K562 (cell line): ENCODE measurements at regions not wholly inside any gene's neighbourhood (a gene's known extent, or its start where the extent isn't known, plus 50 kb on each side); places are given as distances from the start of the nearest gene placed in this dataset.
A peak's percentile ranks its signal among the peaks of the same experiment; 100 is the strongest.

Experiments used
- ATAC-seq: fragments of 200-7000 bp; cut with Tn5 transposase; 3 replicates; pipeline ENCODE4 v1.9.1; 2020; ENCODE audit warnings: moderate library complexity
- BruUV-seq: library from RNA; stranded (reverse); fragments of 400-500 nt; replicated peaks from 2 replicates; lab custom pipeline; 2021; lab: Mats Ljungman, UMichigan
- CTCF ChIA-PET: fragments of 300-600 bp; formaldehyde crosslinking; extraction: SDS; loops from one replicate; lab custom pipeline; 2021; ENCODE audit warnings: low intra/inter-chr PET ratio; lab: Yijun Ruan, JAX
- POLR2A ChIA-PET: fragments of 300-600, 350-650 bp; sonication (Branson Sonifier 250); formaldehyde crosslinking; extraction: SDS; loops from one replicate; lab custom pipeline; 2021; ENCODE audit warnings: antibody characterized with exemption, inconsistent platforms; lab: Yijun Ruan, JAX
- DNase-seq, 4 experiments: peaks; one replicate each; pipeline versions ENCODE4 v3.0.0 to v3.0.0-alpha.2; 2011 to 2018; ENCODE audit warnings: low spot score in 3 of 4, mixed read lengths in 3 of 4; ENCODE audit errors: extremely low read depth in 1 of 4
- FAIRE-seq: peaks from 2 replicates; lab custom pipeline; 2011; peaks lifted over from hg19 to GRCh38; lab: Jason Lieb, UNC
- H2AFZ ChIP-seq: 2 replicates; pipeline ENCODE4 v1.6.0; 2011; ENCODE audit warnings: low read depth, low read length, control low read depth, inconsistent platforms
- H3K27ac ChIP-seq: fragments of 200-600 bp; 3 replicates; pipeline ENCODE4 v1.8.0; 2011; ENCODE audit warnings: low read depth, mild to moderate bottlenecking, control low read depth, inconsistent platforms, low read length, moderate library complexity, mixed read lengths; ENCODE audit errors: extremely low read depth
- H3K27me3 ChIP-seq, 2 experiments: fragments of 300-600 bp in 1 of 2; 2 replicates in 1 of 2; 3 replicates in 1 of 2; pipeline versions ENCODE4 v1.6.0 to v1.8.0; 2011; ENCODE audit warnings: inconsistent platforms in 2 of 2, low read length in 2 of 2, mild to moderate bottlenecking in 1 of 2, mixed read lengths in 1 of 2, moderate library complexity in 1 of 2; ENCODE audit not compliant: control insufficient read depth in 2 of 2, insufficient read depth in 2 of 2
- H3K36me3 ChIP-seq: fragments of 300-600 bp; 3 replicates; pipeline ENCODE4 v1.8.0; 2011; ENCODE audit warnings: mild to moderate bottlenecking, low read length, inconsistent platforms; ENCODE audit not compliant: control insufficient read depth, insufficient read depth
- H3K4me1 ChIP-seq, 2 experiments: fragments of 200-600 bp in 1 of 2; replicated peaks in 1 of 2; 2 replicates in 1 of 2; 3 replicates in 1 of 2; pipeline versions ENCODE4 v1.5.1 to v1.8.0; 2011; ENCODE audit warnings: inconsistent platforms in 2 of 2, low read length in 2 of 2, mild to moderate bottlenecking in 1 of 2, mixed read lengths in 1 of 2, moderate library complexity in 1 of 2; ENCODE audit not compliant: control insufficient read depth in 2 of 2, insufficient read depth in 2 of 2
- H3K4me2 ChIP-seq: 2 replicates; pipeline ENCODE4 v1.6.1; 2011; ENCODE audit warnings: low read length, control low read depth, inconsistent platforms, mixed read lengths; ENCODE audit not compliant: insufficient read depth
- H3K4me3 ChIP-seq: fragments of 200-600 bp; sonication (generic), shearing (Covaris generic); 2 replicates; pipeline ENCODE4 v1.5.1; 2016; ENCODE audit warnings: control low read depth, inconsistent platforms
- H3K79me2 ChIP-seq: fragments of 200-600 bp; 3 replicates; pipeline ENCODE4 v1.8.0; 2011; ENCODE audit warnings: low read length, inconsistent platforms; ENCODE audit not compliant: control insufficient read depth, insufficient read depth
- H3K9ac ChIP-seq, 2 experiments: 2 replicates each; pipeline versions ENCODE4 v1.6.0 to v1.6.1; 2011; ENCODE audit warnings: low read depth in 2 of 2, low read length in 2 of 2, control low read depth in 1 of 2, inconsistent platforms in 1 of 2, mild to moderate bottlenecking in 1 of 2, mixed read lengths in 1 of 2; ENCODE audit not compliant: insufficient read depth in 1 of 2
- H3K9me1 ChIP-seq: one replicate; pipeline ENCODE4 v1.6.0; 2011; ENCODE audit warnings: inconsistent platforms, mild to moderate bottlenecking, low read length, moderate library complexity; ENCODE audit not compliant: control insufficient read depth, insufficient read depth
- H3K9me3 ChIP-seq: replicated peaks from 2 replicates; pipeline ENCODE4 v1.5.1; 2011; ENCODE audit warnings: low read depth, low read length, inconsistent platforms; ENCODE audit not compliant: control insufficient read depth, insufficient read depth
- H4K20me1 ChIP-seq: replicated peaks from 2 replicates; pipeline ENCODE4 v1.6.1; 2011; ENCODE audit warnings: low read length, inconsistent platforms, mixed read lengths; ENCODE audit not compliant: control insufficient read depth, insufficient read depth
- DIDO1 ChIP-seq: fragments of 450-650 bp; IDR thresholded peaks from 2 replicates; pipeline ENCODE4 v1.6.1; 2016; ENCODE audit warnings: low read depth, missing biosample characterization, missing genetic modification characterization
- DNMT1 ChIP-seq: fragments of 450-650 bp; IDR thresholded peaks from 2 replicates; pipeline ENCODE4 v1.6.1; 2016; ENCODE audit warnings: antibody characterized with exemption, mild to moderate bottlenecking
- FOXP1 ChIP-seq: sonication (generic); formaldehyde crosslinking; IDR thresholded peaks from 2 replicates; pipeline ENCODE4 v1.8.0; 2022; ENCODE audit warnings: mild to moderate bottlenecking, missing genetic modification reagents
- GTF2E2 ChIP-seq: fragments of 200-800 bp; sonication (Bioruptor generic); IDR thresholded peaks from 2 replicates; pipeline ENCODE4 v1.6.1; 2016; ENCODE audit warnings: missing genetic modification characterization, missing compliant biosample characterization
- KAT8 ChIP-seq: fragments of 450-650 bp; IDR thresholded peaks from 2 replicates; pipeline ENCODE4 v1.6.1; 2016; ENCODE audit warnings: low read depth, mild to moderate bottlenecking
- MEIS2 ChIP-seq: fragments of 450-650 bp; IDR thresholded peaks from 2 replicates; pipeline ENCODE4 v1.6.1; 2014; ENCODE audit warnings: mild to moderate bottlenecking; ENCODE audit not compliant: partially characterized antibody
- RAD21 ChIP-seq, 2 experiments: fragments of 250-450 bp in 1 of 2; fragments of 450-650 bp in 1 of 2; sonication (Bioruptor Pico) in 1 of 2; formaldehyde crosslinking in 1 of 2; IDR thresholded peaks in 1 of 2; conservative IDR thresholded peaks in 1 of 2; 2 replicates each; pipeline versions ENCODE4 v1.4.0 to v1.8.0; 2020 to 2022; ENCODE audit warnings: mild to moderate bottlenecking in 2 of 2, moderate library complexity in 1 of 2
- TCFL5 ChIP-seq: fragments of 250-450 bp; sonication (Bioruptor Pico); conservative IDR thresholded peaks from 2 replicates; pipeline ENCODE4 v1.6.1; 2021; ENCODE audit warnings: mild to moderate bottlenecking, moderate library complexity, matching md5 sums
- TFAP4 ChIP-seq: sonication (generic); formaldehyde crosslinking; IDR thresholded peaks from 2 replicates; pipeline ENCODE4 v1.8.0; 2022; ENCODE audit warnings: missing genetic modification reagents, mild to moderate bottlenecking, moderate library complexity, borderline replicate concordance
- ZNF274 ChIP-seq: IDR thresholded peaks from 2 replicates; pipeline ENCODE4 v1.6.1; 2011; ENCODE audit warnings: low read depth, mild to moderate bottlenecking, low read length, moderate library complexity, borderline replicate concordance
- ZNF589 ChIP-seq: fragments of 200-800 bp; sonication (Bioruptor generic); IDR thresholded peaks from 2 replicates; pipeline ENCODE4 v1.6.1; 2016; ENCODE audit warnings: low read depth, missing genetic modification characterization, missing compliant biosample characterization
- WGBS: fragments of 100-300 bp; shearing (Covaris generic); methylation state at CpG from one replicate; pipeline ENCODE4 v1.1.6; 2016; ENCODE audit warnings: low coverage, mixed read lengths; ENCODE audit not compliant: insufficient coverage; ENCODE audit errors: missing lambda C conversion rate; 5-methylcytosine and 5-hydroxymethylcytosine counted together
- in situ Hi-C: fragments of 300-500 bp; cut with MboI; formaldehyde crosslinking; loops from 4 replicates; pipeline ENCODE4 v1.15.0; 2018; ENCODE audit warnings: inconsistent platforms, mixed read lengths
- intact Hi-C: fragments of 100-400 bp; cut with micrococcal nuclease; formaldehyde crosslinking; loops from 2 replicates; pipeline ENCODE4 v1.14.2; 2022

- TF ChIP-seq GTF2E2 (tag) (peak; percentile 72), ZNF274 (no peak), TCFL5 (CRISPR knock-in tag) (no peak; the same call in 1 of the 2 replicates), TFAP4 (CRISPR knock-in tag) (peak; percentile 94), DIDO1 (peak; percentile 55; the same call in 1 of the 2 replicates), MEIS2 (peak; percentile 92), FOXP1 (CRISPR knock-in tag) (peak; percentile 92), DNMT1 (no peak), KAT8 (no peak)
Measured at GRCh38 chr1:244302876-244303609, 148.7 kb downstream of the ADSS2 start (continued).

GRCh38 chr1:244303610-244303969 lies 148.1 kb downstream of the ADSS2 start:
- H2AFZ ChIP-seq = peak overlapping the region; percentile 87
- DNase-seq (no peak), ATAC-seq (peak; percentile 21), FAIRE-seq (no peak)
- in situ Hi-C loops = no loop called here
- no TSS peak for BruUV-seq
- peak overlapping the region; percentile 90 for H3K27ac ChIP-seq
- POLR2A ChIA-PET = interaction anchor here (0.6 to 2.0 kb wide), 7 partner anchors 8 to 48 kb away, joined by 3 to 7 read pairs (median 4); no protein-coding TSS in a partner anchor
- peaks cover 2% of the 10 kb centered on the region for H3K9me3 ChIP-seq
- peak overlapping the region; percentile 68 to 76 for H3K9ac ChIP-seq
- WGBS = 64% methylated on average over 5 of the region's 5 CpGs
- H3K36me3 ChIP-seq = no peaks in the 10 kb centered on the region
- CTCF ChIA-PET = no interaction called here
- H3K9me1 ChIP-seq = no peaks in the 10 kb centered on the region
- intact Hi-C loops = loop anchor here (1.0 to 2.0 kb wide), 2 partner anchors 47 to 149 kb away; no protein-coding TSS in a partner anchor
- H3K4me1 ChIP-seq = peaks cover 29 to 52% of the 10 kb centered on the region in 2 experiments
- H3K4me2 ChIP-seq = peak overlapping the region; percentile 73
- H3K4me3 ChIP-seq = no peak overlapping the region
- H3K27me3 ChIP-seq = no peaks in the 10 kb centered on the region
- no peaks in the 10 kb centered on the region for H4K20me1 ChIP-seq
- H3K79me2 ChIP-seq = no peaks in the 10 kb centered on the region
- TF ChIP-seq RAD21 (CRISPR knock-in tag; conservative IDR thresholded peaks at IDR 0.05 in 1 of 2, IDR thresholded peaks at IDR 0.05 in 1 of 2) = no peak
- 0 out of 2 replicates have a peak, but pooled peaks have one; percentile 23 for TF ChIP-seq ZNF589 (CRISPR knock-in tag)
